ENCODE measurements at regions not wholly inside any gene's neighbourhood (a gene's known extent, or its start where the extent isn't known, plus 50 kb on each side); places are given as distances from the start of the nearest gene placed in this dataset.

GRCh38 chr21:28375708-28376385 lies 616.8 kb downstream of the LTN1 start:
- no peak for DNase-seq

GRCh38 chr21:28374881-28375280 lies 617.8 kb downstream of the LTN1 start:
- peaks cover 4% of the 10 kb centered on the region for H3K9me3 ChIP-seq (ENCODE audit: control insufficient read depth, low read length)
- H3K4me1 ChIP-seq (ENCODE audit: control insufficient read depth, insufficient read depth, low read length, poor library complexity, severe bottlenecking) = no peaks in the 10 kb centered on the region
- no peaks in the 10 kb centered on the region for H3K36me3 ChIP-seq (ENCODE audit: control insufficient read depth, insufficient read depth, low read length)
- H3K27me3 ChIP-seq (replicated peaks; ENCODE audit: control insufficient read depth, insufficient read depth, low read length, poor library complexity, severe bottlenecking) = no peaks in the 10 kb centered on the region
- no peak overlapping the region for H3K27ac ChIP-seq (ENCODE audit: insufficient read depth, low read length, poor library complexity, severe bottlenecking)
- DNase-seq = no peak
- H3K4me3 ChIP-seq (ENCODE audit: insufficient read depth, low read depth, low read length, poor library complexity, severe bottlenecking) = no peak overlapping the region

More at GRCh38 chr21:28375708-28376385, 616.8 kb downstream of the LTN1 start:
- Histone ChIP-seq H3K27me3 (replicated peaks; ENCODE audit: control insufficient read depth, insufficient read depth, low read length, poor library complexity, severe bottlenecking) (no peaks in the 10 kb centered on the region), H3K36me3 (ENCODE audit: control insufficient read depth, insufficient read depth, low read length) (no peaks in the 10 kb centered on the region), H3K4me3 (ENCODE audit: insufficient read depth, low read depth, low read length, poor library complexity, severe bottlenecking) (no peak overlapping the region), H3K4me1 (ENCODE audit: control insufficient read depth, insufficient read depth, low read length, poor library complexity, severe bottlenecking) (no peaks in the 10 kb centered on the region), H3K9me3 (ENCODE audit: control insufficient read depth, low read length) (peaks cover 4% of the 10 kb centered on the region), H3K27ac (ENCODE audit: insufficient read depth, low read length, poor library complexity, severe bottlenecking) (no peak overlapping the region)

- Histone ChIP-seq H3K27me3 (replicated peaks; ENCODE audit: control insufficient read depth, insufficient read depth, low read length, poor library complexity, severe bottlenecking) (no peaks in the 10 kb centered on the region), H3K4me1 (ENCODE audit: control insufficient read depth, insufficient read depth, low read length, poor library complexity, severe bottlenecking) (no peaks in the 10 kb centered on the region), H3K36me3 (ENCODE audit: control insufficient read depth, insufficient read depth, low read length) (no peaks in the 10 kb centered on the region), H3K9me3 (ENCODE audit: control insufficient read depth, low read length) (peaks cover 4% of the 10 kb centered on the region), H3K27ac (ENCODE audit: insufficient read depth, low read length, poor library complexity, severe bottlenecking) (no peak overlapping the region), H3K4me3 (ENCODE audit: insufficient read depth, low read depth, low read length, poor library complexity, severe bottlenecking) (no peak overlapping the region)
- DNase-seq = no peak
Observed at GRCh38 chr21:28371713-28372112, 621.0 kb downstream of the LTN1 start.

- Histone ChIP-seq H3K27ac (ENCODE audit: insufficient read depth, low read length, poor library complexity, severe bottlenecking) (no peak overlapping the region), H3K27me3 (replicated peaks; ENCODE audit: control insufficient read depth, insufficient read depth, low read length, poor library complexity, severe bottlenecking) (no peaks in the 10 kb centered on the region), H3K4me3 (ENCODE audit: insufficient read depth, low read depth, low read length, poor library complexity, severe bottlenecking) (no peak overlapping the region), H3K36me3 (ENCODE audit: control insufficient read depth, insufficient read depth, low read length) (no peaks in the 10 kb centered on the region), H3K4me1 (ENCODE audit: control insufficient read depth, insufficient read depth, low read length, poor library complexity, severe bottlenecking) (no peaks in the 10 kb centered on the region), H3K9me3 (ENCODE audit: control insufficient read depth, low read length) (no peaks in the 10 kb centered on the region)
- DNase-seq = no peak
Observed at GRCh38 chr21:28359300-28359699, 633.4 kb downstream of the LTN1 start.

- no peak for DNase-seq
- H3K36me3 ChIP-seq (ENCODE audit: control insufficient read depth, insufficient read depth, low read length) = no peaks in the 10 kb centered on the region
- no peaks in the 10 kb centered on the region for H3K27me3 ChIP-seq (replicated peaks; ENCODE audit: control insufficient read depth, insufficient read depth, low read length, poor library complexity, severe bottlenecking)
- no peak overlapping the region for H3K4me3 ChIP-seq (ENCODE audit: insufficient read depth, low read depth, low read length, poor library complexity, severe bottlenecking)
- H3K9me3 ChIP-seq (ENCODE audit: control insufficient read depth, low read length) = no peaks in the 10 kb centered on the region
- H3K4me1 ChIP-seq (ENCODE audit: control insufficient read depth, insufficient read depth, low read length, poor library complexity, severe bottlenecking) = no peaks in the 10 kb centered on the region
- H3K27ac ChIP-seq (ENCODE audit: insufficient read depth, low read length, poor library complexity, severe bottlenecking) = no peak overlapping the region
Observed at GRCh38 chr21:28358702-28359101, 634.0 kb downstream of the LTN1 start.

GRCh38 chr21:28358170-28358569 lies 634.5 kb downstream of the LTN1 start:
- no peak overlapping the region for H3K4me3 ChIP-seq (ENCODE audit: insufficient read depth, low read depth, low read length, poor library complexity, severe bottlenecking)
- H3K27me3 ChIP-seq (replicated peaks; ENCODE audit: control insufficient read depth, insufficient read depth, low read length, poor library complexity, severe bottlenecking) = no peaks in the 10 kb centered on the region
- no peaks in the 10 kb centered on the region for H3K36me3 ChIP-seq (ENCODE audit: control insufficient read depth, insufficient read depth, low read length)
- H3K27ac ChIP-seq (ENCODE audit: insufficient read depth, low read length, poor library complexity, severe bottlenecking) = no peak overlapping the region
- H3K4me1 ChIP-seq (ENCODE audit: control insufficient read depth, insufficient read depth, low read length, poor library complexity, severe bottlenecking) = no peaks in the 10 kb centered on the region
- no peak for DNase-seq
- H3K9me3 ChIP-seq (ENCODE audit: control insufficient read depth, low read length) = no peaks in the 10 kb centered on the region

- no peaks in the 10 kb centered on the region for H3K27me3 ChIP-seq (replicated peaks; ENCODE audit: control insufficient read depth, insufficient read depth, low read length, poor library complexity, severe bottlenecking)
- no peaks in the 10 kb centered on the region for H3K4me1 ChIP-seq (ENCODE audit: control insufficient read depth, insufficient read depth, low read length, poor library complexity, severe bottlenecking)
- H3K4me3 ChIP-seq (ENCODE audit: insufficient read depth, low read depth, low read length, poor library complexity, severe bottlenecking) = no peak overlapping the region
- H3K27ac ChIP-seq (ENCODE audit: insufficient read depth, low read length, poor library complexity, severe bottlenecking) = no peak overlapping the region
- no peak for DNase-seq
- H3K36me3 ChIP-seq (ENCODE audit: control insufficient read depth, insufficient read depth, low read length) = no peaks in the 10 kb centered on the region
- no peaks in the 10 kb centered on the region for H3K9me3 ChIP-seq (ENCODE audit: control insufficient read depth, low read length)
Observed at GRCh38 chr21:28357743-28358142, 634.9 kb downstream of the LTN1 start.

- H3K9me3 ChIP-seq (ENCODE audit: control insufficient read depth, low read length) = no peaks in the 10 kb centered on the region
- H3K27ac ChIP-seq (ENCODE audit: insufficient read depth, low read length, poor library complexity, severe bottlenecking) = no peak overlapping the region
- no peak for DNase-seq
- H3K36me3 ChIP-seq (ENCODE audit: control insufficient read depth, insufficient read depth, low read length) = no peaks in the 10 kb centered on the region
- no peaks in the 10 kb centered on the region for H3K27me3 ChIP-seq (replicated peaks; ENCODE audit: control insufficient read depth, insufficient read depth, low read length, poor library complexity, severe bottlenecking)
- no peaks in the 10 kb centered on the region for H3K4me1 ChIP-seq (ENCODE audit: control insufficient read depth, insufficient read depth, low read length, poor library complexity, severe bottlenecking)
- no peak overlapping the region for H3K4me3 ChIP-seq (ENCODE audit: insufficient read depth, low read depth, low read length, poor library complexity, severe bottlenecking)
Observed at GRCh38 chr21:28356422-28356821, 636.3 kb downstream of the LTN1 start.

- H3K36me3 ChIP-seq (ENCODE audit: control insufficient read depth, insufficient read depth, low read length) = no peaks in the 10 kb centered on the region
- no peaks in the 10 kb centered on the region for H3K9me3 ChIP-seq (ENCODE audit: control insufficient read depth, low read length)
- H3K27ac ChIP-seq (ENCODE audit: insufficient read depth, low read length, poor library complexity, severe bottlenecking) = no peak overlapping the region
- no peak for DNase-seq
- H3K4me3 ChIP-seq (ENCODE audit: insufficient read depth, low read depth, low read length, poor library complexity, severe bottlenecking) = no peak overlapping the region
- no peaks in the 10 kb centered on the region for H3K27me3 ChIP-seq (replicated peaks; ENCODE audit: control insufficient read depth, insufficient read depth, low read length, poor library complexity, severe bottlenecking)
- H3K4me1 ChIP-seq (ENCODE audit: control insufficient read depth, insufficient read depth, low read length, poor library complexity, severe bottlenecking) = no peaks in the 10 kb centered on the region
Observed at GRCh38 chr21:28345934-28346333, 646.7 kb downstream of the LTN1 start.

- H3K36me3 ChIP-seq (ENCODE audit: control insufficient read depth, insufficient read depth, low read length) = no peaks in the 10 kb centered on the region
- no peaks in the 10 kb centered on the region for H3K27me3 ChIP-seq (replicated peaks; ENCODE audit: control insufficient read depth, insufficient read depth, low read length, poor library complexity, severe bottlenecking)
- H3K4me3 ChIP-seq (ENCODE audit: insufficient read depth, low read depth, low read length, poor library complexity, severe bottlenecking) = no peak overlapping the region
- no peaks in the 10 kb centered on the region for H3K4me1 ChIP-seq (ENCODE audit: control insufficient read depth, insufficient read depth, low read length, poor library complexity, severe bottlenecking)
- no peak overlapping the region for H3K27ac ChIP-seq (ENCODE audit: insufficient read depth, low read length, poor library complexity, severe bottlenecking)
- H3K9me3 ChIP-seq (ENCODE audit: control insufficient read depth, low read length) = no peaks in the 10 kb centered on the region
- DNase-seq = no peak
Observed at GRCh38 chr21:28344985-28345384, 647.7 kb downstream of the LTN1 start.

Data from effector memory CD4-positive, alpha-beta T cell (primary cell).